ENCODE measurements at regions not wholly inside any gene's neighbourhood (a gene's known extent, or its start where the extent isn't known, plus 50 kb on each side); places are given as distances from the start of the nearest gene placed in this dataset.

GRCh38 chr10:128887856-128888255 lies 579.2 kb upstream of the MGMT start:
- no peak for DNase-seq

GRCh38 chr10:128892005-128892404 lies 575.0 kb upstream of the MGMT start:
- DNase-seq, result no peak

- DNase-seq, result no peak
Observed at GRCh38 chr10:128894641-128895040, 572.4 kb upstream of the MGMT start.

GRCh38 chr10:128895473-128895872 lies 571.6 kb upstream of the MGMT start:
- no peak for DNase-seq

GRCh38 chr10:128896116-128896795 lies 570.8 kb upstream of the MGMT start:
- no peak for DNase-seq

GRCh38 chr10:128896963-128897362 lies 570.1 kb upstream of the MGMT start:
- DNase-seq, result no peak

GRCh38 chr10:128897401-128898129 lies 569.5 kb upstream of the MGMT start:
- DNase-seq, result no peak

GRCh38 chr10:128898133-128898915 lies 568.7 kb upstream of the MGMT start:
- no peak for DNase-seq

- no peak for DNase-seq
Observed at GRCh38 chr10:128898916-128899195, 568.2 kb upstream of the MGMT start.

- DNase-seq, result no peak
Observed at GRCh38 chr10:128900456-128900855, 566.6 kb upstream of the MGMT start.

GRCh38 chr10:128901236-128901635 lies 565.8 kb upstream of the MGMT start:
- DNase-seq, result no peak

GRCh38 chr10:128902031-128902710 lies 564.9 kb upstream of the MGMT start:
- no peak for DNase-seq

GRCh38 chr10:128907155-128907941 lies 559.7 kb upstream of the MGMT start:
- no peak for DNase-seq

GRCh38 chr10:128908099-128908498 lies 558.9 kb upstream of the MGMT start:
- no peak for DNase-seq

GRCh38 chr10:128908499-128908898 lies 558.5 kb upstream of the MGMT start:
- no peak for DNase-seq

- DNase-seq, result no peak
Observed at GRCh38 chr10:128912568-128913311, 554.3 kb upstream of the MGMT start.

- DNase-seq, result no peak
Observed at GRCh38 chr10:128914681-128915080, 552.4 kb upstream of the MGMT start.

GRCh38 chr10:128915630-128916029 lies 551.4 kb upstream of the MGMT start:
- DNase-seq, result no peak

GRCh38 chr10:128916383-128916782 lies 550.7 kb upstream of the MGMT start:
- no peak for DNase-seq

- no peak for DNase-seq
Observed at GRCh38 chr10:128921389-128922022, 545.5 kb upstream of the MGMT start.

GRCh38 chr10:128922172-128922571 lies 544.9 kb upstream of the MGMT start:
- no peak for DNase-seq

Measured in NCI-H2227 treated with DMSO at 0.1 percent for 48 hours (cell line).